ENCODE measurements at regions not wholly inside any gene's neighbourhood (a gene's known extent, or its start where the extent isn't known, plus 50 kb on each side); places are given as distances from the start of the nearest gene placed in this dataset.

DNA sequence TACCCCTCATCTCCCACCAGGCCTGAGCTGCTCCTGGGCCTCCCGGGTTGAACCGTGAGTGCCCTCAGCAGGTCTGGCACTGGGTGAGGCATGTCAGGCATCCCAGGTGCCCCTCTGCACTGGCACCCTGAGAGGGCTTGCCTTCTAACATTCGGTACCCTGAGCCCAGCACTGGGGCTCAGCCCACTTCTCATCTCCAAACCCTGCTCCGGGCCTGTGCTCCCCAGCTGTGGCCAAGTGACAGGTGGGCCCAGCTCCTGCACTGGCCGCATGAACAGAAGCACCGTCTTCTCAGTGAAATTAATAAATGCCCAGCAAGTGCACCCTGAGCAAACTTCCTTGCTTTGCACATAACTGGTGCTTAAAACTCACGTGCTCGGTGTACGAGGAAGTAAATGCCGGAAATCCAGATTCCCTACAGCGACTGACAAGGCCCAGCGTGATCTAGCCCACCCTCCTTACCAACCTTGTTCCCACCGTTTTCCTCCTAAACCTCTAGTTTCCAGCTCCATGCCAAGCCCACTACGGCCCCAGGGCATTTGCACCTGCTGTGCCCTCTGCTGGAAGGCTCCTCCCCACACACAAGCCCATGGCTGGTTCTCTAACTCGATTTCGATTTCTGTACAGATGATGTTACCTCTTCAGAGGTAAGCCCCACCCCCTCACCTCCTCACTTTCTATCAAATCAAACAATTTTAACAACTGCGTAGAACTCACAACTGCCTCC lies 115.2 kb upstream of the NCOR2 start:
- no peaks in the 10 kb centered on the region for H3K36me3 Mint-ChIP-seq
- DNase-seq = no peak
- no peak overlapping the region for H3K4me3 Mint-ChIP-seq
- H3K9me3 Mint-ChIP-seq = no peaks in the 10 kb centered on the region
- no peak overlapping the region for H3K27ac Mint-ChIP-seq
- peaks cover 1% of the 10 kb centered on the region for H3K27me3 Mint-ChIP-seq
- CTCF ChIA-PET = no interaction called here
- intact Hi-C loops (cut with micrococcal nuclease) = no loop called here
- peaks cover 27% of the 10 kb centered on the region for H3K4me1 Mint-ChIP-seq (ENCODE audit: low read depth)
- POLR2A ChIA-PET = no interaction called here

DNA sequence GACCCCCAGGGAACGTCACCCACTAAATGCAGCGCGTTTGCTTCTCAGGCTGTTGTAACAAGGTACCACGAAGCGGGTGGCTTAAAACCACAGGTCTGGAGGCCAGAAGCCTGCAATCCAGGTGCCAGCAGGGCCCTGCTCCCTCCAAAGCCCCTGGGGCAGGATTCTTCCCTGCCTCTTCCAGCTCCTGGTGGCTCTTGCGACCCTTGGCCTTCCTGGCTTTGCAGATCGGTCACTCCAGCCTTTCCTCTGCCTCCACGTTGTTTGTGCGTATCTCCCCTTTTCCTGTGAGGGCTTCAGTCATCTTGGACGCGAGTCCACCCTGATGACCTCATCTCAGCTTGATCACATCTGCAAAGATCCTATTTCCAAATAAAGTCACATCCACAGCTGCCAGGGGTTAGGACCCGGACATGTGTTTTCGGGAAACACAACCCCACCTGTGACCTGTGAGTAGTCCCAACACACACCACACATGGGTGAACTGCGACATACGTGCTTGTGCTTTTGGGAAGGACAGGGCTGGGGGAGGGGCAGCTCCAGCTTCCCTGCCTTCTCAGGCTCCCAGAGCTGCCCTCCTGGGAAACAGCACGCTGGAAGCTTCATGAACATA lies 114.5 kb upstream of the NCOR2 start:
- H3K4me3 Mint-ChIP-seq = no peak overlapping the region
- no peaks in the 10 kb centered on the region for H3K9me3 Mint-ChIP-seq
- H3K4me1 Mint-ChIP-seq (ENCODE audit: low read depth) = peaks cover 21% of the 10 kb centered on the region
- intact Hi-C loops (cut with micrococcal nuclease) = loop anchor here (2.0 kb wide), 1 partner anchor 31 kb away; no protein-coding TSS in a partner anchor
- POLR2A ChIA-PET = no interaction called here
- H3K27me3 Mint-ChIP-seq = no peaks in the 10 kb centered on the region
- CTCF ChIA-PET = no interaction called here
- no peak overlapping the region for H3K27ac Mint-ChIP-seq
- no peaks in the 10 kb centered on the region for H3K36me3 Mint-ChIP-seq
- DNase-seq = no peak

DNA sequence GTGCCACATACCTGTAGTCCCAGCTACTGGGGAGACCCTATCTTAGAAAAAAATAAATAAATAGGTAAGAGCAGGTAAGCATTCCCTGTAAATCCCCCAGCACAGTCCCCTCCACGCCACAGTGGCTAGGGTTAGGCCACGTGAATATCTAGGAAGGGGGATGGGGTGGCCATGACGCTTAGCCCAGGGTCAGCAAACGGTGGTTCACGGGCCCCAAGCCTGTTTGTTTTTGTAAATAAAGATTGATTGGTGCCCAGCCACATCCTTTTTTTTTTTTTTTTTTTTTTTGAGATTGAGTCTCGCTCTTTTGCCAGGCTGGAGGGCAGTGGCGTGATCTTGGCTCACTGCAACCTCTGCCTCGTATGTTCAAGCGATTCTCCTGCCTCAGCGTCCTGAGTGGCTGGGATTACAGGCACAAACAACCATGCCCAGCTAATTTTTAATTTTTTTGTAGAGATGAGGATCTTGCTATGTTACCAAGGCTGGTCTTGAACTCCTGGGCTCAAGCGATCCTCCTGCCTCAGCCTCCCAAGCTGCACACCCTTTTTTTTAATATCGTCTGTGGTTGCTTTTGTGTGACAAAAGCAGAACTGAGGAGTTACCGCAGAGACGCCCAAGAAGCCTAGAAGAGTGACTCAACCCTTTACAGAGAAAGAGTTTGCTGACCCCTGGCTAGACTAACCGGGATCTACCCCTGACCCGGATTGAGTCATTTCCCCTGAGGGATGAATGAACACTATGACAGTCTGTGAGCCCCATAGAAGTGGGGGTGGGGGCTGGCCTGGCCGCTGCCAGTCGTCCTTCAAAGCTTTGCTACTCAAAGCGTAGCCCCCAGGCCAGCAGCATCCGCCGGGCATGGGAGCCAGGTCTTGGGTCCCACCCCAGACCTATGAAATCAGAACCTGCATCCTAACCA lies 113.7 kb upstream of the NCOR2 start:
- ChIA-PET POLR2A (no interaction called here), CTCF (no interaction called here)
- Mint-ChIP-seq H3K27me3 (no peaks in the 10 kb centered on the region), H3K9me3 (no peaks in the 10 kb centered on the region), H3K4me1 (ENCODE audit: low read depth) (peaks cover 21% of the 10 kb centered on the region), H3K36me3 (no peaks in the 10 kb centered on the region), H3K27ac (no peak overlapping the region), H3K4me3 (no peak overlapping the region)
- DNase-seq = peak; percentile 64
- intact Hi-C loops (cut with micrococcal nuclease) = loop anchor here (2.0 kb wide), 1 partner anchor 32 kb away; no protein-coding TSS in a partner anchor

DNA sequence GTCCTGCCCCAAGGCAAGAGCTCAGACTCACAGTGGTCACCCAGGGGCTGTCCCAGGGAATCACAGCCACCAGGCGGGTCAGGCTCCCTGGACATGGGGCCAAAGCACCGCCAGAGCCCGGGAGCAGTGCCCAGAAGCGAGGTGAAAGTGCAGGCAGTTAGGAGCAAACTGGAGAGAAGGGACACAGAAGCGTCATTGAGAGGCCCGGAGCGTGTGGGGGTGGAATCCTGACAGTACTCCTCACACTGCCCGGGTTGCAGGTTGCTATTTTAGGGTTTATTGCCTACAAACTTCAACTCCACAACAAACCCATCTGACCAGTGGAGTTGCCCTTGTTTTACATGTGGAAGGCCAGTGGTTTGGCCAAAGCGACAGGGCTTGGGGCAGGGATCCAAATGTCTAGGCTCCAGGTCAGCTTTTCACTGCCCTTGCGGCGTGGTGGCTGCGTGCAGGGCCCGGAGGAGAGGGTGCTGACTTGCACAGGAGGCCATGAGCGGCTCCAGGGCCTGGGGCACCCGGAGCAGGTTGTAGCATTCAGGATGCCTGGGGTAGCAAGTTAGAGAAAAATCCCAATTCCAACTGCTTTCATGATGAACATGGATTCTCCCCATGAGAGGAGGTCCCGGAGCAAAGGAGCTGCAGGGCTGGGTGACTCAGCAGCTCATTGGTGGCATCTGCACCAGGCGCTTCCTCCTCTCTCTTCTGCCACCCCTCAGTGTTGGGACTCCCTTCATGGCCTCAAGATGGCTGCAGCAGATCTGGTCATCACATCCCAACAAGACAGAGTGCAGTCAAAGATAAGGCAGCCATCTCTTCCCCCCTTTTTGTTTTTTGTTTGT lies 112.3 kb upstream of the NCOR2 start:
- no peak for DNase-seq
- POLR2A ChIA-PET = no interaction called here
- Mint-ChIP-seq H3K27ac (no peak overlapping the region), H3K9me3 (no peaks in the 10 kb centered on the region), H3K4me1 (ENCODE audit: low read depth) (peaks cover 13% of the 10 kb centered on the region), H3K27me3 (no peaks in the 10 kb centered on the region), H3K36me3 (no peaks in the 10 kb centered on the region), H3K4me3 (no peak overlapping the region)
- CTCF ChIA-PET = no interaction called here
- intact Hi-C loops (cut with micrococcal nuclease) = loop anchor here (2.0 kb wide), 1 partner anchor 33 kb away; no protein-coding TSS in a partner anchor

DNA sequence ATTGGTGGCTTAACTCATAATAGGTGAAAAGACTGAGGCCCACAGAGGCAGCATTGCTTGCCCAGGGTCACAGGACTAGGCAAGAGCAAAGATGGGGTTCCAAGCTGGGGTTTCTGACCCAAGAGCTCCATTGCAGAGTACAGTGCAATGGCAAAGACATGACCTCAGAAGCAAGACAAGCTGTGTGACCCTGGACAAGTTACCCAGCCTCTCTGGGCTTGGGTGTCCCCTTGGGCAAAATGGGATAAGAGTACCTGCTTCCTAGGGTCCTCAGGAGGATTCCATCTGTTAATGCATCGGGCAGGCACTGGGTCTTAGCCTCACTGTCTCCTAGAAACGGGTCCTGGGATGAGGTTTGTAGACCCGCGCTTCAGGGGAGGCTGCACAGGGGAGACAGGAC lies 111.6 kb upstream of the NCOR2 start:
- Mint-ChIP-seq H3K4me1 (ENCODE audit: low read depth) (peaks cover 7% of the 10 kb centered on the region), H3K27me3 (no peaks in the 10 kb centered on the region), H3K4me3 (no peak overlapping the region), H3K27ac (no peak overlapping the region), H3K9me3 (no peaks in the 10 kb centered on the region), H3K36me3 (no peaks in the 10 kb centered on the region)
- DNase-seq = no peak
- POLR2A ChIA-PET = no interaction called here
- intact Hi-C loops (cut with micrococcal nuclease) = no loop called here
- CTCF ChIA-PET = no interaction called here

DNA sequence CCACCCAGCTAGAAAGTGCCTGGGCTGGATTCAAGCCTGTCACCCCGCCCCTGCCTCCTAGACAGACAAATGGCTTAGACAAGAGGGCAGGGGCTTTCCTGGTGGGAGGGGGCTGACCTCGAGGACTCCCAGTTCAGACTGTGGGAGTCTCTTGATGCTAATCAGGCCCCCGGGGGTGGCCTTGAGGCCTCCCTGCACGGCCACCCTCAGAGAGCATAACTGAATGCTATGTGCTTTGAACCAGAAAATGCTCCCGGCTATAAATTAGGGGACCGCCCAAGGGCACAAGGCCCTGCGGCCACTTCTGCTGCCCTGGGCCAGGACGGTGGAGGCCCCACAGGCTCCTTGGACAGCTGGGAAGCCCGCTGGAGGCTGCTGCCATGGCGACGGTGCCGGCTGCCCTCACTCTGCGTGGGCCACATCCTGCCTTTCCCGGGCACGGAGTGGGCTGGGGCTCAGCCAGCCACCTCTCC lies 111.0 kb upstream of the NCOR2 start:
- Mint-ChIP-seq H3K27ac (no peak overlapping the region), H3K27me3 (no peaks in the 10 kb centered on the region), H3K4me1 (ENCODE audit: low read depth) (peaks cover 7% of the 10 kb centered on the region), H3K4me3 (no peak overlapping the region), H3K36me3 (no peaks in the 10 kb centered on the region), H3K9me3 (no peaks in the 10 kb centered on the region)
- no peak for DNase-seq
- POLR2A ChIA-PET = no interaction called here
- intact Hi-C loops (cut with micrococcal nuclease) = no loop called here
- CTCF ChIA-PET = no interaction called here

DNA sequence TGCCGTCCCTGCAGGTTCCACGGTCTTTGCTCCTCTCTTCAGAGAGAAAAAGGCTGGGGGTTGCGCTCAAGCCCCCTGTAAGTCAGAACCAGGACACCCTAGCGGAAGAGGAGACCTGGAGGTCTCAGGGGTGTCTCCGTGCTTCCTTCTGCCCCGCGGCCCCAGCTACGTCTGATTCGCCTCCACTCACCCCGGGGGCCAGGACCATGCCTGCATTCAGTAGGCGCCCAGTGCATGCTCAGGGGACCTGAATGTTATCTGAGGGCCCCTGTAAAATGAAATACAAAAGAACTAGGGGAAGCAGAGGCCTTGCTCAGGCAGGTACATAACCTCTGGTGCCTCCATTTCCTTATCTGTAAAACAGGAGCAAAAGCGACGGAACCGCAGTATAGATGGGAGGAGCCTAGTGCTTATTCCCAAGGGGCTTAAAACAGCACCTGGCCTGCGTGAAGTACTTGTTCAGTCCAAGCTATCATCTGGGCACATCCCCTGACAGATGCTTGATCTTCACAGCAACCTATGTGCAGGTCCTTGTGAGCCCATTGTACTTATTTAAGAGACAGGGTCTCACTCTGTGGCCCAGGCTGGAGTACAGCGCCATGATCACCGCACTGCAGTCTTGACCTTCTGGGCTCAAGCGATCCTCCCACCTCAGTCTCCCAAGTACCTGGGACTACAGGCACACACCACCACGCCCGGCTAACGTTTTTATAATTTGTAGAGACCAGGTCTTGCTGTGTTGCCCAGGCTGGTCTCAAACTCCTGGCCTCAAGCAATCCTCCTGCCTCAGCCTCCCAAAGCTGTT lies 110.3 kb upstream of the NCOR2 start:
- Mint-ChIP-seq H3K27me3 (no peaks in the 10 kb centered on the region), H3K4me3 (no peak overlapping the region), H3K27ac (no peak overlapping the region), H3K4me1 (ENCODE audit: low read depth) (peaks cover 7% of the 10 kb centered on the region), H3K9me3 (no peaks in the 10 kb centered on the region), H3K36me3 (no peaks in the 10 kb centered on the region)
- intact Hi-C loops (cut with micrococcal nuclease) = no loop called here
- DNase-seq = no peak
- CTCF ChIA-PET = no interaction called here
- POLR2A ChIA-PET = no interaction called here

DNA sequence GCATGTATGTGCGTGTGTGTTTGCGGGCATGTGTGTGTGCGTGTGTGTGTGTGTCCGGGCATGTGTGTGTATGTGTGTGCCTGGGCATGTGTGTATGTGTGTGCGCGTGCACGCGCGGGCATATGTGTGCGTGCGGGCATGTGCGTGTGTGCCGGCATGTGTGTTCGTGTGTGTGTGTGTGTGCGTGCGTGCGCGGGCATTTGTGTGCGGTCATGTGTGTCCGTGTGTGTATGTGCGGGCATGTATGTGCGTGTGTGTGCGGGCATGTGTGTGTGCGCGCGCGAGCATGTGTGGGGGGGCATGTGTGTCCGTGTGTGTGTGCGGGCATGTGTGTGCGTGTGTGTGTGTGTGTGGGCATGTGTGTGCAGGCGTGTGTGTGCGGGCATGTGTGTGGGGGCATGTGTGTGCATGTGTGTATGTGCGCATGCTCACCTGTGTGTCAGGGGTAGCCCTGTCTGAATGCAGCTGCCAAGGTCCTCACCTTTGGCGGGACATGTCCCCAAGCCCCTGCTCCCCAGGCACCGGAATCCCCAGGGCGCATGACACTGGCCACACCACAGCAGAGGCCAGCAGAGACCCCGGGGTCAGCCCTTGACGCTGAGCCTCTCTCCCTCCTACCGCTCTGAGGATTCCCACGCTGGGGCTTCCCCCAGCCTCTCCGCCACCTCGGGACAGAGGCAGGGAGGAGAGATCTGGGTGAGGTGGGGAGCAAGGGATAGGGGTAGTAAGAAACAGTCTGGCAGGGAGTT lies 109.5 kb upstream of the NCOR2 start:
- no peak overlapping the region for H3K4me3 Mint-ChIP-seq
- intact Hi-C loops (cut with micrococcal nuclease) = no loop called here
- H3K27me3 Mint-ChIP-seq = no peaks in the 10 kb centered on the region
- H3K9me3 Mint-ChIP-seq = no peaks in the 10 kb centered on the region
- H3K27ac Mint-ChIP-seq = no peak overlapping the region
- no peak for DNase-seq
- H3K4me1 Mint-ChIP-seq (ENCODE audit: low read depth) = peaks cover 6% of the 10 kb centered on the region
- no peaks in the 10 kb centered on the region for H3K36me3 Mint-ChIP-seq
- ChIA-PET CTCF (no interaction called here), POLR2A (no interaction called here)

DNA sequence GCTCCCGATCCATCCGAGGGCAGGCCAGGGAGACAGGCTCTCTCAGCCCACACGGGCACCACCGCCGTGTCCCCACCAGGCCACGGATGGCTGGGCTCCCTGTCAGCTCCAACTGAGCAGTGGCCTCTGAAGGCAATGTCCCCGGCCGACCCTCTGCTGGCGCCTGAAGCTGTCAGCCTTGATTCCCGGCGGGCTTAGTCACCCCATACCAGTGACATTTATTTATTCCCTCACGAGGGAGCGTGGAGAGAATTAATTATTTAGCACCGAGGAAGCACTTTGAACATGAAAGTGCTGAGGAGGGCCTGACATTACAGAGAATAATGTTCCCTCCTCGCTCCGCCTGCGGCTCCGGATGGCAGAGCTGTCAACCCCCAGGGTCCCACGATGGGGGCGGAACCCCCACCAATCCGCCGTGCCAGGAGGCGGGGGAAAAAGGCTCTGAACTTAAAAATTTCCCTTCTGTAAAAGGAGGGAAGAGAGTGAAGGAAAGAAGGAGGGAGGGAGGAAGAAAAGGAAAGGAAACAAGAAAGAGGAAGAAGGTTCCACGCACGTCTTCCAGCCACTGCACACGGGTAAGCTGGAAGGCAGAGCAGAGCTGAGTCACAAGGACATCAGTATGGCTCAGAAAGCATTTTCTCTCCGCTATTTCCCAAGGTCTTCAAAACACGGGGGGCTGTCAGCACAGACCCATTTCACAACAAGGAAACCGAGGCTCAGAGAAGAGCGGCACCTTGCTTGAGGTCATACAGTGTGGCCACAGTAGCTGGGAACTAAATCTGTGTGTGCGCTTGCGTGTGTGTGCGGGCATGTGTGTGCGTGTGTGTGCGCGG lies 108.7 kb upstream of the NCOR2 start:
- H3K4me1 Mint-ChIP-seq (ENCODE audit: low read depth) = no peaks in the 10 kb centered on the region
- intact Hi-C loops (cut with micrococcal nuclease) = no loop called here
- ChIA-PET CTCF (no interaction called here), POLR2A (no interaction called here)
- no peak for DNase-seq
- no peaks in the 10 kb centered on the region for H3K27me3 Mint-ChIP-seq
- no peak overlapping the region for H3K4me3 Mint-ChIP-seq
- H3K36me3 Mint-ChIP-seq = no peaks in the 10 kb centered on the region
- no peak overlapping the region for H3K27ac Mint-ChIP-seq
- no peaks in the 10 kb centered on the region for H3K9me3 Mint-ChIP-seq

DNA sequence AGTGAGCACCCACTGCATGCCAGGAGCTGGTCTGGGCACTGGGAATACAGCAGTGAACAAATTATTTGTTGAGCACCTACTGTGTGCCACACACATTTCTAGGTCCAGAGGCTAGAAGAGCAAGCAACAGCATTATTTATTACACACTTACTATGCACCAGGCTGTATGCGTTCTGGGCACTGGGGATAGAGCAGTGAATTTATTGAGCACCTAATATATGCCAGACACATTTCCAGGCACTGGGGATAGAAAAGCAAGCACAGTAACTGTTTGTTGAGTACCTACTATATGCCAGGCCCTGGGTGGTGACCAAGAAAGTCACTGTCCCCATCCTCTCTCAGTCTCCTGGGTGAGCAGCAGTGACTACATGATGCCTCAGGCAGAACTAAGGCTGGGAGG lies 107.5 kb upstream of the NCOR2 start:
- Mint-ChIP-seq H3K27ac (no peak overlapping the region), H3K4me3 (no peak overlapping the region), H3K27me3 (no peaks in the 10 kb centered on the region), H3K36me3 (no peaks in the 10 kb centered on the region), H3K4me1 (ENCODE audit: low read depth) (no peaks in the 10 kb centered on the region), H3K9me3 (no peaks in the 10 kb centered on the region)
- no peak for DNase-seq
- intact Hi-C loops (cut with micrococcal nuclease) = no loop called here
- ChIA-PET POLR2A (no interaction called here), CTCF (no interaction called here)

All from activated CD4-positive, alpha-beta memory T cell treated with anti-CD3 and anti-CD28 coated beads for 36 hours (primary cell).